Transverse colon (tissue), 4 donors: ENCODE measurements at regions not wholly inside any gene's neighbourhood (a gene's known extent, or its start where the extent isn't known, plus 50 kb on each side); places are given as distances from the start of the nearest gene placed in this dataset.

Experiments used
- DNase-seq: peaks from one replicate; pipeline ENCODE4 v3.0.0-alpha.2; 2019
- H3K27ac ChIP-seq, 4 donors: fragments of 200-600 bp; sonication (generic); 2 replicates each; pipeline ENCODE4 v1.5.1; 2016 to 2018; ENCODE audit warnings: inconsistent platforms in 4 of 4
- H3K27me3 ChIP-seq: fragments of 200-600 bp; sonication (generic); 2 replicates; pipeline ENCODE4 v1.5.1; 2017; ENCODE audit warnings: inconsistent platforms
- H3K36me3 ChIP-seq, 4 donors: fragments of 200-600 bp; sonication (generic); 2 replicates each; pipeline ENCODE4 v1.5.1; 2017 to 2019; ENCODE audit warnings: inconsistent platforms in 4 of 4
- H3K4me1 ChIP-seq, 4 donors: fragments of 200-600 bp; sonication (generic); 2 replicates each; pipeline ENCODE4 v1.5.1; 2017 to 2020; ENCODE audit warnings: inconsistent platforms in 4 of 4
- H3K4me3 ChIP-seq, 4 donors: fragments of 200-600 bp; sonication (generic); 1 replicate in 1 of 4; 2 replicates in 3 of 4; pipeline versions ENCODE4 v1.5.1 to v1.6.1; 2017 to 2019; ENCODE audit warnings: inconsistent platforms in 4 of 4
- H3K9me3 ChIP-seq, 2 donors: fragments of 200-600 bp; sonication (generic); 2 replicates each; pipeline ENCODE4 v1.5.1; 2017 to 2019; ENCODE audit warnings: inconsistent platforms in 2 of 2
- EP300 ChIP-seq: sonication (generic); formaldehyde crosslinking; IDR thresholded peaks from one replicate; pipeline ENCODE4 v1.6.1; 2017; ENCODE audit warnings: antibody characterized with exemption, low read depth
- POLR2A ChIP-seq: fragments of 450-650 bp; IDR thresholded peaks from one replicate; pipeline ENCODE4 v1.6.1; 2016; ENCODE audit warnings: antibody characterized with exemption, mild to moderate bottlenecking, moderate library complexity
- POLR2AphosphoS5 ChIP-seq, 3 donors: sonication (generic); formaldehyde crosslinking; IDR thresholded peaks; one replicate each; pipeline ENCODE4 v1.6.1; 2016; ENCODE audit warnings: antibody characterized with exemption in 3 of 3
- WGBS, 2 donors: methylation state at CpG; one replicate each; pipeline ENCODE4 v1.1.5; 2018; ENCODE audit warnings: low coverage in 1 of 2; 5-methylcytosine and 5-hydroxymethylcytosine counted together
- in situ Hi-C, 4 donors: fragments of 200-750 bp; cut with MboI; loops; one replicate each; pipeline versions ENCODE4 v1.15.0 to v1.15.1; 2017; ENCODE audit warnings: low sequenced_read_pairs in 3 of 4, low pct_ligation_motif_present in 1 of 4, low pct_unique_long_range_greater_than_20kb in 1 of 4
- intact Hi-C: fragments of 100-400 bp; cut with DNase I; formaldehyde crosslinking; loops from one replicate; pipeline ENCODE4 v1.15.1; 2023; ENCODE audit warnings: low total_unique reads
- TF ChIP-seq, protein P1 (sequence below), 5 experiments: fragments of 200-600 bp in 3 of 5; fragments of 450-650 bp in 2 of 5; sonication (generic) in 3 of 5; IDR thresholded peaks; 1 replicate in 2 of 5; 2 replicates in 3 of 5; pipeline ENCODE4 v1.5.1; 2016 to 2017; ENCODE audit warnings: antibody characterized with exemption in 5 of 5, inconsistent platforms in 3 of 5, mild to moderate bottlenecking in 2 of 5, moderate library complexity in 1 of 5

DNA sequence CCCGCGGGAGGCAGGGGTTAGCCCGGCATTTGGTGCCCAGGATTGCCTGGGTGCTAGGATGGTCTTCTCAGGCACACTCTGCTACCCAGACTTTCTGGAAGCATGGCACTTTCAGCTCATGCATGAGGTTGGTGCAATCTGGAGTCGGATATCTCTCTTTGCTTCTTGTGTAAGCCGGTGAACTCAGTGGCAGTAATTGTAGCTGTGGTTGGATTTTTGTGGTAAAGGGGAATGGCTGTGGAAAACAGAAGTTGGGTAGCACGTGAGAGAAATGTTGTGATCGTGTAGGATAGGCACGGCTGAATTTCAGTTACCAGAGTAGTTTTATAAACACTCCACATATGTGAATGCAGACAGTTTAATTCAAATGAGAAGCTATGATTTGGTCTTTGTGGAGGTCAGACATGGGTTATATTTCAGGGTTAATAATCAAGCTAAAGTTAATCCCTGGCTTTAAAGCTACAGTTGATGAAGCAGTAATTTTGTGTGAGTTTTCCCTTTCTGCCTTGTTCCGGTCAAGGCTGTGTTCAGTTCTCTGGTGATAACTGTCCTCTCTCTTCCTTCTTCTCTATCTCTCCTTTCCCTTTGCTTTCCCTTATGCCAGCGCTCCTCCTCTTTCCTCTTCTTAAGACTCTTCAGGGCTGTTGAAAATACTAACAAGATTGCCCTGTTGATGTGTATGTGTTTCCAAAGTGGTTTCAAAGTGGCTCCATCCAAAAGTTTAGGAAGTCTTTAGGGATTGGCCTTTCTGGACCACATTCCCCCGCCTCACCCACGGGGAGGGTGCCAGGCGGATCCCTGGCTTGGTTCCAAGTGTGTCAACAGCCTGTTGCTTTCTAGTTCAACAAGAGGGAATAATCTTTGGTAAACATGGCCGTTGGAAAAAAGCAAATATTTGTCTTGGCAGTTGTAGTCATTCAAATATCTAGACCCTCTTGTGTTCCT is 404.6 kb upstream of the C2CD4B start:
- Histone ChIP-seq H3K4me1 (peaks cover 12 to 54% (median 46%) of the 10 kb centered on the region in 4 donors), H3K27ac (peak overlapping the region; percentile 41 to 78 (median 62)), H3K9me3 (no peaks in the 10 kb centered on the region), H3K4me3 (no peak overlapping the region), H3K36me3 (no peaks in the 10 kb centered on the region), H3K27me3 (no peaks in the 10 kb centered on the region)
- in situ Hi-C loops: no loop called here
- peak; percentile 91 for DNase-seq
- intact Hi-C loops: no loop called here
- WGBS, 2 donors: 48 to 53% methylated on average over 6 to 14 of the region's 14 CpGs
- peak; percentile 91 for TF ChIP-seq EP300
- TF ChIP-seq POLR2AphosphoS5 (IDR thresholded peaks at IDR 0.05): peak; percentile 7 to 83 (median 83)
- TF ChIP-seq POLR2A: no peak
- TF ChIP-seq, protein P1, sequence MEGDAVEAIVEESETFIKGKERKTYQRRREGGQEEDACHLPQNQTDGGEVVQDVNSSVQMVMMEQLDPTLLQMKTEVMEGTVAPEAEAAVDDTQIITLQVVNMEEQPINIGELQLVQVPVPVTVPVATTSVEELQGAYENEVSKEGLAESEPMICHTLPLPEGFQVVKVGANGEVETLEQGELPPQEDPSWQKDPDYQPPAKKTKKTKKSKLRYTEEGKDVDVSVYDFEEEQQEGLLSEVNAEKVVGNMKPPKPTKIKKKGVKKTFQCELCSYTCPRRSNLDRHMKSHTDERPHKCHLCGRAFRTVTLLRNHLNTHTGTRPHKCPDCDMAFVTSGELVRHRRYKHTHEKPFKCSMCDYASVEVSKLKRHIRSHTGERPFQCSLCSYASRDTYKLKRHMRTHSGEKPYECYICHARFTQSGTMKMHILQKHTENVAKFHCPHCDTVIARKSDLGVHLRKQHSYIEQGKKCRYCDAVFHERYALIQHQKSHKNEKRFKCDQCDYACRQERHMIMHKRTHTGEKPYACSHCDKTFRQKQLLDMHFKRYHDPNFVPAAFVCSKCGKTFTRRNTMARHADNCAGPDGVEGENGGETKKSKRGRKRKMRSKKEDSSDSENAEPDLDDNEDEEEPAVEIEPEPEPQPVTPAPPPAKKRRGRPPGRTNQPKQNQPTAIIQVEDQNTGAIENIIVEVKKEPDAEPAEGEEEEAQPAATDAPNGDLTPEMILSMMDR (IDR thresholded peaks at IDR 0.05): no peak

DNA sequence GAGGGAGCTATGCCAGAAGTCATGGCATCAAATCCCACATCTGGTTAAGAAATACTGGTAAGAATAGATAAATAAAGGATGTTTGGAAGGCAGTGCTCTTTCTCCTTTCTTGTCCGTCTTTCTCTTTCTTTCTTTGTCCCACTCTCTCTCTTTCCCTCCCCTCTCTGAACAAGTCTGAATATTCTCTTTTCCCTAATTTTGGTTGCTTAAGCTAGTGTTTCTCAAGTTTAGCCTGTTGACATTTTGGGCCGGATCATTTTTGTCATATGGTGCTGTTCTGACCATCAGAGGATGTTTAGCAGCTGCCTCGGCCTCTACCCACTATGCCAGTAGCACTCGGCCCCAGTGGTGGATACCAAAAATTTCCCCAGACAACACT is 405.3 kb upstream of the C2CD4B start:
- Histone ChIP-seq H3K27me3 (no peaks in the 10 kb centered on the region), H3K9me3 (no peaks in the 10 kb centered on the region), H3K4me3 (no peak overlapping the region), H3K36me3 (no peaks in the 10 kb centered on the region), H3K4me1 (peaks cover 9 to 48% (median 44%) of the 10 kb centered on the region in 4 donors), H3K27ac (peak overlapping the region; percentile 41 to 78 (median 62))
- TF ChIP-seq POLR2AphosphoS5 (IDR thresholded peaks at IDR 0.05): no peak
- TF ChIP-seq EP300: no peak
- no peak for TF ChIP-seq POLR2A
- TF ChIP-seq, protein P1 (IDR thresholded peaks at IDR 0.05): no peak
- DNase-seq: no peak
- in situ Hi-C loops (no loop called here), intact Hi-C loops (no loop called here)
- 35 to 48% methylated on average over 2 to 4 of the region's 4 CpGs for WGBS, 2 donors

DNA sequence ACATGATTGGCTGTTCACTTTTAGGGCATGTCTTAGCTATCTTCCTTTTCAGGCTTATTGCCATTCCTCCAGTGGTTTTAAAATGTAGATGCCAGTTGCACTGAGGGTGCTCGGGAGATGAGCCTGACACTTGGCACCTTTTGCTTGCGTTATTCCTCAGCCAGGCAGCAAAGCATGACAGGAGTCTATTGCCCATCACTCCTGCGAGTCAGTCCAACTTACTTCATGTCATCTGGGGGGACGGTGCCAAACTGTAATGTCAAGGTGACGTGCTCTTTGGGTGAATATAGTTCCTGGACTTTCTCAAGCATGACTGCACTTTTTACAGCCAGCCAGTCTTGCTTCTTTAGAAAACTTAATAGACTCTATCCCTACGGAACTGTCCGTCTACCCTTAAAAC is 406.0 kb upstream of the C2CD4B start:
- in situ Hi-C loops (no loop called here), intact Hi-C loops (no loop called here)
- WGBS, 2 donors: 83% methylated on average over 4 to 7 of the region's 7 CpGs
- TF ChIP-seq EP300: no peak
- no peak for TF ChIP-seq POLR2A
- no peak for TF ChIP-seq POLR2AphosphoS5 (IDR thresholded peaks at IDR 0.05)
- TF ChIP-seq, protein P1 (IDR thresholded peaks at IDR 0.05): no peak
- H3K27ac ChIP-seq: peak overlapping the region in 2 of 4 donors; percentile 41 to 70
- H3K36me3 ChIP-seq: no peaks in the 10 kb centered on the region
- no peaks in the 10 kb centered on the region for H3K9me3 ChIP-seq
- no peaks in the 10 kb centered on the region for H3K27me3 ChIP-seq
- no peak overlapping the region for H3K4me3 ChIP-seq
- DNase-seq: no peak
- peaks cover 9 to 46% (median 39%) of the 10 kb centered on the region in 4 donors for H3K4me1 ChIP-seq

DNA sequence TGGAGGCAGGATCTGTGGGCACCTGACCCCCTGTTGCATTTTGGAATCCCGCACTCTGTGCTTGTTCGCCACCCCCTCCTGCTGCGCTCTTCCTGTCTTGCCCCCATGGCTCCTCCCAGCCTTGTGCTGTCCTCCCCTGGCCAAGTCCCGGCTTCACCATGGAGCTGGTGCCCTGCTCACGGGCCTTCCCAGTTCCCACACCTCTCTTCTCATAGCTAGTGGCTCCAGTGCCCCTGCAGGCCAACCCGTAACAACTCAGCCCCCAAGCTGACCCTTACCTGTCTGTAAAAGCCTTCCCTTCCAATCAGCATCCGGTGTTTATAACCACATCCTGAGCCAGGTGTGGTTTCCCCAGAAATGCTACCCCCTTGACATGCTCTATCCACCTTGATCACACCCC is 407.7 kb upstream of the C2CD4B start:
- 60 to 89% methylated on average over 1 to 7 of the region's 7 CpGs for WGBS, 2 donors
- Histone ChIP-seq H3K27me3 (no peaks in the 10 kb centered on the region), H3K9me3 (no peaks in the 10 kb centered on the region), H3K27ac (no peak overlapping the region), H3K4me3 (no peak overlapping the region), H3K36me3 (no peaks in the 10 kb centered on the region), H3K4me1 (peaks cover 9 to 35% (median 33%) of the 10 kb centered on the region in 4 donors)
- TF ChIP-seq POLR2A: no peak
- TF ChIP-seq, protein P1 (IDR thresholded peaks at IDR 0.05): no peak
- no peak for TF ChIP-seq EP300
- TF ChIP-seq POLR2AphosphoS5 (IDR thresholded peaks at IDR 0.05): no peak
- DNase-seq: no peak
- intact Hi-C loops: no loop called here
- in situ Hi-C loops: no loop called here
